GM19372 (cell line): ENCODE measurements at regions not wholly inside any gene's neighbourhood (a gene's known extent, or its start where the extent isn't known, plus 50 kb on each side); places are given as distances from the start of the nearest gene placed in this dataset.

Experiments
- ATAC-seq: cut with Tn5 transposase; IDR thresholded peaks from one replicate; pipeline ENCODE4 v1.9.1; 2021; ENCODE audit warnings: mild to moderate bottlenecking, low read depth, moderate library complexity; ENCODE audit not compliant: unreplicated experiment

GRCh38 chr5:104429911-104430310, 867.3 kb upstream of the NUDT12 start:
- no peak for ATAC-seq

- no peak for ATAC-seq
Observed at GRCh38 chr5:104421431-104421830, 858.8 kb upstream of the NUDT12 start.

- no peak for ATAC-seq
Observed at GRCh38 chr5:104418056-104418455, 855.5 kb upstream of the NUDT12 start.

GRCh38 chr5:104412649-104413240, 850.2 kb upstream of the NUDT12 start:
- ATAC-seq = no peak

- no peak for ATAC-seq
Observed at GRCh38 chr5:104400941-104401340, 838.4 kb upstream of the NUDT12 start.

GRCh38 chr5:104385906-104386305, 823.3 kb upstream of the NUDT12 start:
- ATAC-seq = no peak

- no peak for ATAC-seq
Observed at GRCh38 chr5:104375345-104375744, 812.8 kb upstream of the NUDT12 start.

- ATAC-seq = no peak
Observed at GRCh38 chr5:104372796-104373195, 810.2 kb upstream of the NUDT12 start.

- ATAC-seq = no peak
Observed at GRCh38 chr5:104372376-104372775, 809.8 kb upstream of the NUDT12 start.

- ATAC-seq = no peak
Observed at GRCh38 chr5:104370523-104370922, 807.9 kb upstream of the NUDT12 start.

- ATAC-seq = no peak
Observed at GRCh38 chr5:104367978-104368377, 805.4 kb upstream of the NUDT12 start.

GRCh38 chr5:104363567-104363966, 801.0 kb upstream of the NUDT12 start:
- ATAC-seq = no peak

GRCh38 chr5:104361932-104362331, 799.3 kb upstream of the NUDT12 start:
- no peak for ATAC-seq

- ATAC-seq = no peak
Observed at GRCh38 chr5:104355350-104355749, 792.8 kb upstream of the NUDT12 start.

- ATAC-seq = no peak
Observed at GRCh38 chr5:104353371-104353770, 790.8 kb upstream of the NUDT12 start.

- no peak for ATAC-seq
Observed at GRCh38 chr5:104352954-104353353, 790.4 kb upstream of the NUDT12 start.

- ATAC-seq = no peak
Observed at GRCh38 chr5:104347119-104347708, 784.6 kb upstream of the NUDT12 start.

GRCh38 chr5:104345222-104346016, 782.8 kb upstream of the NUDT12 start:
- no peak for ATAC-seq

- no peak for ATAC-seq
Observed at GRCh38 chr5:104344809-104345208, 782.2 kb upstream of the NUDT12 start.

GRCh38 chr5:104327801-104328200, 765.2 kb upstream of the NUDT12 start:
- ATAC-seq = no peak

- no peak for ATAC-seq
Observed at GRCh38 chr5:104326966-104327365, 764.4 kb upstream of the NUDT12 start.

- ATAC-seq = no peak
Observed at GRCh38 chr5:104325356-104325755, 762.8 kb upstream of the NUDT12 start.
